ENCODE measurements at regions not wholly inside any gene's neighbourhood (a gene's known extent, or its start where the extent isn't known, plus 50 kb on each side); places are given as distances from the start of the nearest gene placed in this dataset.
"Not testable (repeated sequence)": the region's sequence is repeated elsewhere in the genome, so short reads cannot be mapped to it uniquely, and the experiment has no call there.

GRCh38 chr11:12599408-12600143 lies 74.6 kb upstream of the TEAD1 start:
- no peak overlapping the region for H3K4me3 ChIP-seq
- H3K27ac ChIP-seq: no peak overlapping the region
- TF ChIP-seq CTCF (IDR thresholded peaks at IDR 0.05): peak; percentile 30
- no peak for DNase-seq (ENCODE audit: low spot score)

DNA sequence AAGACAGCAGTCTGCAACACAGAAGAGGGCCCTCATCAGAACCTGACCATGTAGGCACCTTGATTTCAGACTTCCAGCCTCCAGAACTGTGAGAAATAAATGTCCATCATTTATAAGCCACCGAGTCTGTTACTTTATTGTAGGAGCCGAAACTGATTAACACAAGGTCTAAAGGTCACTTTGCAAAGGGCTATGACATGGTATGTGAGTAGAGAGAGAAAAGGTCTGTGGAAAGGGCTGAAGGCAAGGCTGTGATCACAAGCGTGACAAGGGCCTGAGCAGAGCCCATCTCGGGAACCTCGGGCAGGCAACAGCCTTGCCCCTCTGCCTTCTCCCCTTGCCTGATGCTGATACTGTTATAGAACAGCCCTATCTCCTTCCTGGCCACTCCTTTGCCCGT lies 73.4 kb upstream of the TEAD1 start:
- Histone ChIP-seq H3K27ac (no peak overlapping the region), H3K4me3 (no peak overlapping the region)
- DNase-seq (ENCODE audit: low spot score): no peak
- no peak for TF ChIP-seq CTCF (IDR thresholded peaks at IDR 0.05)

DNA sequence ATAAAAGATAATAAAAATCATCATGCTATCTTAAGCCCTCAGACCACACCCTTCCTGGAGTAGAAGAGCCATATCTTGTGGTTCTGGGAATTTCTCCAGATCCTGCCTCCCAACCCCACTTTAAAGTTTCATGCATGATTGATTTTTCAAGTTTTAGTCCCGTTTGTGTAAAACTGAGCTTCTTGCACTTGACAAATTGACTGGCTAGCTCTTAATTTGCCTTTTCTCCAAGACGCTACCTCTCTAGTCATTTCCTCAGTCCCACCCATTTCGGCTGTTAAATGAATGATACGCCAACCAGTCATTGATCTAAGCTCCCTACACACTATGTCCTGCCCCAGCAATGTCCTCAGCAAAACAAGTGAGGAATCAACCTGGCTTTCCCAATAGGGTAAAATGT lies 71.8 kb upstream of the TEAD1 start:
- Histone ChIP-seq H3K27ac (no peak overlapping the region), H3K4me3 (no peak overlapping the region)
- DNase-seq (ENCODE audit: low spot score): no peak
- no peak for TF ChIP-seq CTCF (IDR thresholded peaks at IDR 0.05)

DNA sequence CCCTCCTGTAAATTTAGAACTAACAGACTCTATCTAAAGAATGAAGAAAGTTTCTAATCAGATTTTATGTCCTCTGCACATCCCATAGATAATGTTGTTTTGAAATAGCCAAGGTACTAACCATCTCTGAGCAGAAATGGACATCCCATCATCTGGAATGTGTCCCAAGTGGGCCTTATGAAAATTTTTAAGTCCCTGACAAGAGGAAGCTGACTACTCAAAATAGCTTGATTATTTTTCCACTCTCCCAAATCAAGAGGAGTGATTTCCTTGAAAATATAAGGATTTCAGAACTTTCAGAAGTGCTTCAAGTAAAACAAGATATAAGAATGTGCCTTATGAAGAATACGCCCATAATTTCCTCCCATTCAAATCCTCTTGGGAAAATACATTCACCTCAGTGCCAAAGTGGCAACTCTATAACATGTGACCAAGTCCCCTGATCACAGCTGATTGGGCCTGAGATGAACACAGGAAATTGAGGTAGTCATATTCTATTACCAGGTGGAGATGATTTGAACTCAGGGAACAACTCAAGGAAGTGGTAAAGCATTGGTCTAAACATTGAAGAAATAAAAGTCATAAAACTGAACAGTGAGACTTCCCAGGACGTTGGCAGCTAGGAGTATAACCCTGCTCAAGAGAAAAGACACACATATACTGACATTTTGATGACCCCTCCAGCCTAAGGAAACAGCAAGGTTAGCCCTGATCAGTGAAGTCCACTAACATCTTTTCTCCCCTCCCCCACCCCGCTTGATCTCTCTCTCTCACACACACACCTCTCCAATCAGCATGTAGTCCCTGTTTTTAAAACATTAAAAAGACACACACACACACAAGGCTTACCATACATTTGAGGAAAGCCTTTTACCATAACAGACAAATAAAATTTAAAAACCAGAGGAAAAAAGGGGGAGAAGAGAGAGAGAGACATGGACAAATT lies 70.8 kb upstream of the TEAD1 start:
- TF ChIP-seq CTCF (IDR thresholded peaks at IDR 0.05): no peak
- no peak overlapping the region for H3K4me3 ChIP-seq

DNA sequence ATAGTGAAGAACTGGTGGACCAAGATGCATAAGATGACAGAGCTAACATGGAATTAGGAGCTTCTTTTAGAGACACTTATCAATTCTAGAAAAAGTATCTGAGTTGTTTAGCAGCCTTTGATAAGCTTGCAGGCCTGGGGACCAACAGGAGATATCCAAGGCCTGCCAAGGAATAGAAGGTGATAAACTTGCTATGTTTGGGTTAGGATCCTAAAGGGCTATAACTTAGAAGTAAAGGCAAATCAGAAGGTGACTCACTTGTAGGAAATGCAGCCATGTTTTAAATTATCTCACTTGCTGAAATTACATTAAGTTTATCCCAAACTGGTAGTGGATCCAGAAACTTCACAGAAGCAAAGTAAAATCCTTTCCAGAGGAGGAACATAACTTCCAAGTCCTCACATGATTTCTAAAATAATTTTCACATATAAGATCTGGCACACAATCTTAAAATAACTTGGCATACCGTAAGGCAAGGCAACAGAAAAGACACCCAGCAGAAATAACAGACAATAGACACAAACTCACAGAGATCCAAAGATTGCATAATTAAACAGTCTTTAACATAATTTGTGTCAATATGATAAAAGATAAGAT lies 69.6 kb upstream of the TEAD1 start:
- no peak for TF ChIP-seq CTCF (IDR thresholded peaks at IDR 0.05)
- Histone ChIP-seq H3K4me3 (no peak overlapping the region), H3K27ac (no peak overlapping the region)
- DNase-seq (ENCODE audit: low spot score): no peak

More for the DNA sequence above, 70.8 kb upstream of the TEAD1 start:
- no peak overlapping the region for H3K27ac ChIP-seq
- DNase-seq (ENCODE audit: low spot score): no peak

DNA sequence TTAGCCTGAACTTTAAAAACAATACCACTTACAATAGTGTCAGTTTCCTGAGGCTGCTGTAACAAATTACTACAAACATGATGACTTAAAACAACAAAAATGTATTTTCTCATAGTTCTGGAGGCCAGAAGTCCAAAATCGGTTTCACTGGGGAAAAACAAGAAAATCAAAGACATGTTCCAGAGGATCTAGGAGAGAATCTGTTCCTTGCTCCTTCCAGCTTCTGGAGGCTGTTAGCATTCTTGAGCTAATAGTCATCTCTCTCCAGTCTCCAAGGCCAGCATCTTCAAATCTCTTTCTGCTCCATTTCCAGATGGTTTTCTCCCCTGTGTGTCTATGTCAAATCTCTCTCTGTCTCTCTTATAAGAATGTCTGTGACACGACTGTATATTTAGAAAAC lies 67.6 kb upstream of the TEAD1 start:
- TF ChIP-seq CTCF (IDR thresholded peaks at IDR 0.05): no peak
- H3K4me3 ChIP-seq: no peak overlapping the region
- no peak overlapping the region for H3K27ac ChIP-seq
- DNase-seq (ENCODE audit: low spot score): no peak

DNA sequence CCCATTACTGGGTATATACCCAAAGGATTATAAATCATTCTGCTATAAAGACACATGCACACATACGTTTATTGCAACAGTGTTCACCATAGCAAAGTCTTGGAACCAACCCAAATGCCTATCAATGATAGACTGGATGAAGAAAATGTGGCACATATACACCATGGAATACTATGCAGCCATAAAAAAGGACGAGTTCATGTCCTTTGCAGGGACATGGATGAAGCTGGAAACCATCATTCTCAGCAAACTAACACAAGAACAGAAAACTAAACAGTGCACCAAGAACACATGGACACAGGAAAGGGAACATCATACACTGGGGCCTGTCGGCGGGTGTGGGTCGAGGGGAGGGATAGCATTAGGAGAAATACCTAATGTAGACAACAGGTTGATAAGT lies 65.5 kb upstream of the TEAD1 start:
- not testable (repeated sequence) for H3K4me3 ChIP-seq; H3K27ac ChIP-seq; DNase-seq (ENCODE audit: low spot score)

Data from coronary artery (tissue), 2 donors.